D721Med (cell line): ENCODE measurements at regions not wholly inside any gene's neighbourhood (a gene's known extent, or its start where the extent isn't known, plus 50 kb on each side); places are given as distances from the start of the nearest gene placed in this dataset.

Source experiments
- DNase-seq: peaks from one replicate; pipeline ENCODE4 v3.0.0; 2011; ENCODE audit warnings: low spot score; ENCODE audit not compliant: insufficient read length
- FAIRE-seq: peaks from 2 replicates; lab custom pipeline; 2011; peaks lifted over from hg19 to GRCh38; lab: Jason Lieb, UNC
- CTCF ChIP-seq: IDR thresholded peaks from 2 replicates; pipeline ENCODE4 v1.5.1; 2012; ENCODE audit warnings: mild to moderate bottlenecking, control low read depth; ENCODE audit not compliant: insufficient read depth; ENCODE audit errors: missing control alignments

DNA sequence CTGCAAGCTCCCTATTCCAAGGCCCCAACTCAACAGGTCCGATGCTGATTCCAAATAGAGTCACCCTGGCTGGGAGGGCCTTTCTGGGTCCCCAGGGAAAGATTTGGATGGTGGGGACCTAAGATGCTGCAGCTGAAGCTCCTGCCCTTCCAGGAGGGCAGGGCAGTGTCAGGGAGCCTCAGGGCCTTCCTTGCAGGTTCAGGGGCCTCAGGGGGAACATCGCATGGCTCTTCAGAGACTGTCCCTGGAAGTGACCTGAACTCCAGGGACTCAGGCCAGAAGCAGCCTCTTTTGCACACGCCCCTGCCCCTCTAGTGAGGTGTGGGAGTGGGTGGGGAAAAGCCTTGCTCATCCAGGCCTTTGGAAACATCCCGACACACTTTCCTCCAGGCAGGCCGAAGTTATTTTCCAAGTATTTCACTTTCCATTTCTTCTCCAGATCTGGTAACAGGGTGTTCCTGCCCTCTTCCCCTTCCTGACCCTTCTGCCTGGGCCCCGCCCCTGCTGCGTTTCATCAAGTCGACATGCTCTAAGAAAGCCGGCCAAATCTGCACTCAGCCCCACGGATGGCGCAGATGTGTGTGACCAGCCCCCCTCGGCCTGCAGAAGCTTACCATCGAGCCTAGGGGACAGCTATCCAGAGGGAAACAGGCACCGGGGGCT, 159.5 kb downstream of the FGF18 start:
- DNase-seq (no peak), FAIRE-seq (no peak)
- TF ChIP-seq CTCF: no peak

GRCh38 chr5:171579976-171580411, 160.5 kb downstream of the FGF18 start:
- FAIRE-seq: no peak
- no peak for DNase-seq
- no peak for TF ChIP-seq CTCF

DNA sequence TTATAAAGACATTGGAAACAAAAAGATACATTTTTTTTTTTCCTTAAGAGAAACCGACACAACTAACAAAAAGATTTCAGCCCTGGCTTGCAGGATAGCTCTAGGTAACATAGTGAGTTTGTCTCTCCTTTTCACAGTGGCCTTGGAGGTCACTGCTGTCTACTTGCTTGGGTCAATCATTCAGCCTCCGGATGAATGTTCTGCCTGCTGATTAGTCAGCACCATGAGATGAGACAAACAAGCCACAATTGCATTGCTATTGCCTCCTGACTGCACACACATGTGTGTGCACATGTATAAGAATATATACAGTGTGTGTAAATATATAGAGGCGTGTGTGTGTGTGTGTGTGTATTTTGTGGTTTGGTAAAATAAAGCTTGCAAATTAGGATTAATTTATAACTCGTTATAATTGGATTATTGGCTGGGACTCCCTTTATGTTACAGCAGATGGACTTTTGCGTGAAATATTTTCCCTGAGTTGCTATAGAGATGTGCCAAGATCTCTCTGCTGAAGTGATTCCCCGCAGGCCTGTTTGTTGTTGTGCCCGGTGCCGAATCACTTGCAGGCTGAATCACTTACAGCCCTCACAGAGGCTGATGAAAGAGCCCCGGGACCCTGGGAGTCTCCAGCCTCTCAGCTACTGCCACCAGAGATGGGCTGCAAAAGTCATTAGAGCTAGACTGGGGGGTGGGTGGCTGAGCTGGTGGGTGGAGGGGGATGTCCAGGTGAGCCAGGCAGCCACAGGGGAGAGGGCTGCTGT, 161.2 kb downstream of the FGF18 start:
- TF ChIP-seq CTCF: no peak
- DNase-seq (no peak), FAIRE-seq (no peak)

- DNase-seq (no peak), FAIRE-seq (no peak)
- TF ChIP-seq CTCF: no peak
Observed at GRCh38 chr5:171581781-171582180, 162.3 kb downstream of the FGF18 start.

DNA sequence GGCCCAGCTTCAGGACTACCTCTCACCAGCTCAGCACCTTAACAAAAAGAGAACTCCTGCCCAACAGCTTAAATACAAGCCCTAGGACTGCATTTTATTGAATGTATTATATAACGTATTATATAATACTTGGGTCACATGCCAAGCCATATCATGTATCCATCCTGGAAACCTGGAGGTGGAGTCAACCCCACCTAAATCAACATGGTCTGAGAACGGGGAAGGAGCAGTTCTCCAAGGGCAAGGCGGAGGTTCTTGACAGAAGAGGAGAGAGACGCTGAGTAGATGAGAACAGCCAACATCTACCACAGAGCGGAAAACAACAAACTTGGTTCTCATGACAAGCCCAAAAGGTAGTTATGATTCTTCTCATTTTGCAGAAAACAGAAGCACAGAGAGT, 163.4 kb downstream of the FGF18 start:
- FAIRE-seq (no peak), DNase-seq (no peak)
- no peak for TF ChIP-seq CTCF

DNA sequence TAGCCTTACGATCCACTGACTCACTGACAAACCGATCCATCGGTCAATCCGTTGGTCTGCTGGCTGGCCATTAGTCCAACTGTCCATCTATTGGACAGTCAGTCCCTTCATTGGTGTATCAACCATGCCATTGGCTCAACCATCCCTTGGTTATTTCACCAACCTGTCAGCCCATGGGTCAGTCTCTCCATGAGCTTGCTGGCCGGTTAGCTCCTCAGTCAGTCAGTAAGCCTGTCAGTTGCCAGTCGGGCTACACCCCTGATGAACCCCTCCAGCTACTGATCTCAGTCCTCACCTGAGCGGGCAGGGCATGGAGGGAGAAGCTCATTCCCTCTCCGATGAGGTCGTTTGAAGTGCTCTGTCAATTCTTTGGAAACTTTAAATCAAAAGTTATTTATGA, 166.5 kb downstream of the FGF18 start:
- DNase-seq: no peak
- FAIRE-seq: no peak
- TF ChIP-seq CTCF: no peak

- no peak for TF ChIP-seq CTCF
- DNase-seq: no peak
- no peak for FAIRE-seq
Observed at GRCh38 chr5:171586436-171586835, 167.0 kb downstream of the FGF18 start.
